HT1080 (cell line): ENCODE measurements at regions not wholly inside any gene's neighbourhood (a gene's known extent, or its start where the extent isn't known, plus 50 kb on each side); places are given as distances from the start of the nearest gene placed in this dataset.
"Not testable (repeated sequence)": the region's sequence is repeated elsewhere in the genome, so short reads cannot be mapped to it uniquely, and the experiment has no call there.

Experiments
- DNase-seq: peaks from one replicate; pipeline ENCODE4 v3.0.0-alpha.2; 2015; ENCODE audit warnings: low read depth

- no peak for DNase-seq
Measured at GRCh38 chr6:131427434-131428058, 145.5 kb upstream of the ARG1 start.

- peak; percentile 6 for DNase-seq
Measured at GRCh38 chr6:131430531-131430930, 142.5 kb upstream of the ARG1 start.

GRCh38 chr6:131431718-131432117 lies 141.3 kb upstream of the ARG1 start:
- no peak for DNase-seq

GRCh38 chr6:131433927-131434326 lies 139.1 kb upstream of the ARG1 start:
- no peak for DNase-seq

GRCh38 chr6:131436358-131436757 lies 136.7 kb upstream of the ARG1 start:
- no peak for DNase-seq

GRCh38 chr6:131443014-131443413 lies 130.0 kb upstream of the ARG1 start:
- DNase-seq, result no peak

GRCh38 chr6:131443514-131443913 lies 129.5 kb upstream of the ARG1 start:
- DNase-seq, result peak; percentile 5

GRCh38 chr6:131445356-131445755 lies 127.7 kb upstream of the ARG1 start:
- not testable (repeated sequence) for DNase-seq

GRCh38 chr6:131450861-131451260 lies 122.2 kb upstream of the ARG1 start:
- DNase-seq, result no peak

GRCh38 chr6:131451321-131452144 lies 121.5 kb upstream of the ARG1 start:
- peak; percentile 11 for DNase-seq

GRCh38 chr6:131453803-131454202 lies 119.2 kb upstream of the ARG1 start:
- DNase-seq, result no peak

GRCh38 chr6:131456565-131456964 lies 116.5 kb upstream of the ARG1 start:
- DNase-seq, result no peak

- DNase-seq, result no peak
Measured at GRCh38 chr6:131459005-131459404, 114.0 kb upstream of the ARG1 start.

GRCh38 chr6:131460614-131461000 lies 112.4 kb upstream of the ARG1 start:
- no peak for DNase-seq

GRCh38 chr6:131469130-131469529 lies 103.9 kb upstream of the ARG1 start:
- DNase-seq, result no peak

GRCh38 chr6:131470534-131470933 lies 102.5 kb upstream of the ARG1 start:
- peak; percentile 6 for DNase-seq

- DNase-seq, result no peak
Measured at GRCh38 chr6:131471331-131471730, 101.7 kb upstream of the ARG1 start.

GRCh38 chr6:131473303-131473702 lies 99.7 kb upstream of the ARG1 start:
- not testable (repeated sequence) for DNase-seq

GRCh38 chr6:131476362-131476761 lies 96.7 kb upstream of the ARG1 start:
- DNase-seq, result no peak

GRCh38 chr6:131478740-131479211 lies 94.2 kb upstream of the ARG1 start:
- DNase-seq, result not testable (repeated sequence)

- DNase-seq, result no peak
Measured at GRCh38 chr6:131486608-131487007, 86.4 kb upstream of the ARG1 start.

- DNase-seq, result peak; percentile 25
Measured at GRCh38 chr6:131488780-131489179, 84.2 kb upstream of the ARG1 start.

- DNase-seq, result no peak
Measured at GRCh38 chr6:131490441-131490840, 82.6 kb upstream of the ARG1 start.
